ENCODE measurements at regions not wholly inside any gene's neighbourhood (a gene's known extent, or its start where the extent isn't known, plus 50 kb on each side); places are given as distances from the start of the nearest gene placed in this dataset.
"Not testable (repeated sequence)": the region's sequence is repeated elsewhere in the genome, so short reads cannot be mapped to it uniquely, and the experiment has no call there.

GRCh38 chr2:94628953-94629352 is 242.3 kb upstream of the TEKT4 start:
- TF ChIP-seq CTCF (IDR thresholded peaks at IDR 0.05 in 8 of 11, conservative IDR thresholded peaks at IDR 0.05 in 3 of 11); POLR2AphosphoS5 (IDR thresholded peaks at IDR 0.05); POLR2A (IDR thresholded peaks at IDR 0.05): not testable (repeated sequence)
